CD4-positive, alpha-beta T cell treated with Interleukin-4 for 1 hour (primary cell): ENCODE measurements at regions not wholly inside any gene's neighbourhood (a gene's known extent, or its start where the extent isn't known, plus 50 kb on each side); places are given as distances from the start of the nearest gene placed in this dataset.
"Not testable (repeated sequence)": the region's sequence is repeated elsewhere in the genome, so short reads cannot be mapped to it uniquely, and the experiment has no call there.

Experiments
- DNase-seq, 2 donors: peaks; one replicate each; pipeline ENCODE4 v3.0.0-alpha.2; 2020 to 2022

DNA sequence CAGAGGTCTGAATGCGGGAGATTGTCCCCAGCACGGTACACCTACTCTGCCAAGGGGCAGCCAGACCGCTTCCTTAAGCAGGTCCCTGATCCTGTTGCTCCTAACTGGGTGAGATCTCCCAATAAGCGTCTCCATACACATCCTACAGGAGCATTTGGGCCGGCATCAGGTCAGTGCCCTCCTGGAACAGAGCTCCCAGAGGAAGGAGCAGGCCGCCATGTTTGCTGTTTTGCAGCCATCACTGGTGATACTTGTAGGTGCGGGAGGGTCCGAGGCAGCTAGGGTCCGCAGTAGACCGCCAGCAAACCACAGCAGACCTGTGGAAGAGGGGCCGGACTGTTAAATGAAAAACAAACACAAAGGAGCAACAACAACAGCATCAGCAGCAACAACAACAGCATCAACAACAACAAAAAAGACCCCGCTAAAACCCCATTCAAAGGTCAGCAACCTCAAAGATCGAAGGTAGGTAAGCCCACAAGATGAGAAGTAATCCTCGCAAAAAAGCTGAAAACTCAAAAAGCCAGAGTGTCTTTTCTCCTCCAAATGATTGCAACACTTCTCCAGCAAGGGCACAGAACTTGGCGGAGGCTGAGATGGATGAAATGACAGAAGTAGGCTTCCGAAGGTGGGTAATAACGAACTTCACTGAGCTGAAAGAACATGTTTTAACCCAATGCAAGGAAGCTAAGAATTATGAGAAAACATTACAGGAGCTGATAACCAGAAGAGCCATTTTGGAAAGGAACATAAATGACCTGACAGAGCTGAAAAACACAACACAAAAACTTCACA lies 79.0 kb upstream of the CDH7 start:
- no peak for DNase-seq

- DNase-seq = not testable (repeated sequence)
Observed at GRCh38 chr18:65670145-65670544, 80.7 kb upstream of the CDH7 start.

DNA sequence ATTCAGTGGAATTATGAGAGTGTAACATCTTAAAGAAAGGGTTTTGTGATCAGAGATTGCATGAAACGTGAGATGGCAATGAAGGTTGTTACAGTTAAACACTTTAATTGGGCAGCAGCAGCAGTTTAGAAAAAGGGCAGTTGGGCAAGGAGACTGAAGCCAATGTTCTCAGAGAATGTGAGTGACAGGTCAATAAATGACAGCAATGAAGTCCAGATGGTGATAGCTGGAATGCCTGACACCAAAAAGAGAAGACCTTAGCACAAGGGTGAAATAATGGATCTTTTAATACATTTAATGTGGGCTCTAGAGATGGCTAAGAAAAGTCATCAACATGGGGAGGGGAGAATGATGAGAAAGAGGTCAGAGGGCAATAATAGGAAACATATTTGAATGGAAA lies 89.4 kb upstream of the CDH7 start:
- no peak for DNase-seq

DNA sequence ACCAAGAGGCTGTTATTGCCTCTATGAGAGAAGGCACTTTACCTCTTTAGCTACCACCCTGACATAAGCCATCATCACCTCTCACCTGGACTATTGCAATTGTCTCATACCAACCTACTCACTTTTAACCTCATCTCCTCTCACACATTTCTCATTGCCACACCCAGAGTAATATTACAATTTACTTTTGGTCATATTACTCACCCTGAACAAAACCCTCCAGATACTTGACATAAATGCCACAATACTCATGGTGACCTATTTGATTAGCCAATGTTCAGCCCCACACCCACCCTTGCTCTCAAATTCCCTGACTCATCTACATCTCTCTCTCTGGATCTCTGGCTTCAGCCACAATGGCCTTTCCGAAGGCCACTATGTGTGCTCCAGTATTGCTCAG lies 90.9 kb upstream of the CDH7 start:
- DNase-seq = no peak

DNA sequence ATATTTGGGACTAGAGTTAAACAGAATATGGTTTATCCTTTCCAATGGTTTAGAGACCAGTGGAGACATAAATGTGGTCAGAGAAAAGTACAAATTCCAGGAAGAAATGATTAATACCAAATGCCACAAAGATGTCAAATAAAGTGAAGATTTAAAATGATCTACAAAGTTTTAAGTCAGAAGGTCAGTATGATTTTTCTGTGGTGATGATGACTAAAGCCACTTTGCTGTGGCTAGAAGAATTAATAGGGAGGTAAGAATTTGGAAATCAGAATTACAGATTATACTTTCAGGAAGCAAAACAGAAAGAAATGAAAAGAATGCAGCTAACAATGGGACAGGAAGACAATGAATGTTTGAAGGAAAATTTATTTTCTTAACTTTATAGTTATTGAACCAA lies 91.5 kb upstream of the CDH7 start:
- no peak for DNase-seq

GRCh38 chr18:65651192-65651591 lies 99.6 kb upstream of the CDH7 start:
- DNase-seq = no peak

GRCh38 chr18:65632236-65632635 lies 118.6 kb upstream of the CDH7 start:
- no peak for DNase-seq

GRCh38 chr18:65631766-65632165 lies 119.0 kb upstream of the CDH7 start:
- DNase-seq = no peak

DNA sequence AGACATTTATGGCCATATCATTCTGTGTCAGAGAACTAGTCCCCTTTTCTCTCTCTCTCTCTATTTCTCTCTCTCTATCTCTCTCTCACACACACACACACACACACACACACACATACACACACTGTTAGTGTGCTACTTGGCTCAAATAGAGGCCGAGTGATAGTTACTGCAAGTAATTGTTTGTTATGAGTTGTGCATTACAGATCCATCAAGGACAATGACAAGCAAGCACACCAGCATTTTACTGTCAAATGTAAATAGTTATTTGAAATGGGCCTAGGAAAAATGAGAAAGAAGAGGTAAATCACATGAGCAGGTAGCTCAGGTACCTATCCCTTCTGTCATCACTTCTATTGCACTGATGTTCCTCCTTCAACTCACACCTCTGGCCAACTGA lies 122.4 kb upstream of the CDH7 start:
- no peak for DNase-seq

GRCh38 chr18:65623676-65624075 lies 127.1 kb upstream of the CDH7 start:
- DNase-seq = no peak

GRCh38 chr18:65622436-65622835 lies 128.4 kb upstream of the CDH7 start:
- DNase-seq = no peak

- no peak for DNase-seq
Observed at GRCh38 chr18:65620076-65620696, 130.6 kb upstream of the CDH7 start.

DNA sequence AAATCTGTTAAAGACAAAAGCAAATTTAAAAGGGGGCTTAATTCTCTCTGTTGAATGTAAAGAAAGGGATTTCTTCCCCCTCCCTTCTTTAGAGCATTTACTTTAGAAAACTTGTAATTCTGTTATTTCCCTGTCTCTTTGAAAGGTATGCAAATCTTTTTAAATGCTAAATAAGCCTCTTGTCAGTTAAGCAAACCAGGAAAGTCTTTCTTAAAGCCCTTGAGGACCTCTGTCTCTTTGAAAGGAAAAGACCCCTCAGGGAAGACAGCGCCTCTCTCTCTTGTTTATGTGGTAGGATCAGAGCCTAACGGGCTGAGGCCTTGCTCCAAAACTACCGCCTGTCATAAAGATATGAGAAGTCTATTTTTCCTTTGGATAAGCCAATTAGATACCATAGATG lies 139.9 kb upstream of the CDH7 start:
- DNase-seq = no peak

- no peak for DNase-seq
Observed at GRCh38 chr18:65608471-65608870, 142.3 kb upstream of the CDH7 start.

- no peak for DNase-seq
Observed at GRCh38 chr18:65607161-65607560, 143.7 kb upstream of the CDH7 start.

GRCh38 chr18:65606551-65607130 lies 144.2 kb upstream of the CDH7 start:
- DNase-seq = no peak

GRCh38 chr18:65605352-65605751 lies 145.5 kb upstream of the CDH7 start:
- not testable (repeated sequence) for DNase-seq

DNA sequence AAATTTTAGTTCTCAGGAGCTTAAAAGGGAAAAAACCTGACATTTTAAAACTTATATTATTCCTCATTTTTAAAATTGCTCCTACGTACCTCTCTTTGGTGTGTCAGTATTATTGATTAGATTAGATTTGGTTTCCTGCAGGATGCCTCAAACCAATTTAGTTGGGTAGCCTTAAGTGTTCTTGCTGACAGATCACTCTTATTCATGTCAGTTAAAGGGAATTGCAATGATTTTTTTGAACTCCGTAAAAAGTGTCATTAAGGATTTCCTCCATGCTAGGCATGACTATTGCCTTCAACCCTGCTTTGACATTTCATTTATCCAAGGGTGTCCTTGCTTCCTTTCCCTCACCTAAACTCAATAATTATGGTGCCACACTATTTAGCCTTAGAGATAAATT lies 149.0 kb upstream of the CDH7 start:
- DNase-seq = no peak

DNA sequence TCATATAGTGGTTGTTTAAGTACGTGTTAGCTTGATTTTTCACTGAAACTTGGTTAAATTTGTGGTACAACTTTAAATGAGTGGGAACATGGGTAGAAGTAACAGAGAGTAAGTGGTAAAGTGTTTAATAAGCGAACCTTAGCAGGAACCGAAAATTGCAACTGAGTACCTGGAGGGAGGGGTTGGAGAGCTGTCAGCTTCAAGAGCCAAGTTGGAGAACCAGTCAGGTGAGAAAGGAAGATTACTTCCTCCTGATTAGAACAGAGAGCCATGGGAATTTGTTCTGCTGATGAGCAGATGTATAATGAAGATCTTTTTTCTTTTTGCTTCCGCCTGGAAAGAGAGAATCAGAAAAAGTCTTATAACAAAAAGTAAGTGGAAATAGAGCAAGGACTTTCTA lies 158.4 kb upstream of the CDH7 start:
- no peak for DNase-seq

DNA sequence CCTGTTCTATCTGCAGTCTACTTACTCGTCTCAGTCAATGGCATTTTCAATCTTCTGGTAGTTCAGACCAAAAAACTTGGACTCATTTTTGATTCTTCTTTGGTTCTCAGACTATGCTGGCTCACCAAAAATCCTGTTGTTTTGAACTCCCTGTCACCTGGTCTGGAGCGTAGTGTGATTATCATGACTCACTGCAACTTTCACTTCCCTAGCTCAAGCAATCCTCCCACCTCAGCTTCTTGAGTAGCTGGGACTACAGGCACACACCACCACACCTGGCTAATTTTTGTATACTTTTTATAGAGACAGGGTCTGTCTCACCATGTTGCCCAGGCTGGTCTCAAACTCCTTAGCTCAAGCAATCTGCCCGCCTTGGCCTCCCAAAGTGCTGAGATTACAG lies 163.3 kb upstream of the CDH7 start:
- no peak for DNase-seq

GRCh38 chr18:65582094-65582493 lies 168.7 kb upstream of the CDH7 start:
- DNase-seq = not testable (repeated sequence)

DNA sequence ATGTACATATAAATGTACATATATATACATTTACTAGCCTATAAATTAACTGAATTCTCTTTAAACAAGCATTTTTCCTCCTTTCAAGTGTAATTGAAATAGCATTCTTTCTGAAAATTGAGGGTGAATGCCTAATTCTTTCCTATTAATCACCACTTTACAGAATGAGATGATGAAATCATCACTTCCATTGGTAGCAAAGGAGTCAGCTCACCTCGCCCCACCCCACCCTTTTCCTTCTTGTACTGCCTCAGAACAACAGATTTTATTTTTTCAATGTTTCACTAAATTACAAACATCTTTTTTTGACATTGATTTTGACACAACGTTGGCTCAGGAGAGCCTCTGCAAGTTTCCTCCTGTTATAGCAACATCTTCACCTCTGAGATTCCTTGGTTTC lies 181.9 kb upstream of the CDH7 start:
- DNase-seq = no peak

- DNase-seq = no peak
Observed at GRCh38 chr18:65567372-65567771, 183.4 kb upstream of the CDH7 start.

GRCh38 chr18:65548316-65548715 lies 202.5 kb upstream of the CDH7 start:
- no peak for DNase-seq
